A673 (cell line): ENCODE measurements at regions not wholly inside any gene's neighbourhood (a gene's known extent, or its start where the extent isn't known, plus 50 kb on each side); places are given as distances from the start of the nearest gene placed in this dataset.

Source experiments
- BruUV-seq: library from RNA; stranded (reverse); fragments of 400-500 nt; replicated peaks from 2 replicates; lab custom pipeline; 2021; lab: Mats Ljungman, UMichigan
- CTCF ChIA-PET: fragments of 300-600 bp; sonication (Branson Sonifier 250); formaldehyde crosslinking; loops from one replicate; lab custom pipeline; 2022; ENCODE audit warnings: antibody characterized with exemption; lab: Charles Lee
- POLR2A ChIA-PET: fragments of 300-600 bp; sonication (Branson Sonifier 250); formaldehyde crosslinking; loops from one replicate; lab custom pipeline; 2022; ENCODE audit warnings: antibody characterized with exemption; ENCODE audit not compliant: low non-redundant PET; lab: Charles Lee
- DNase-seq: peaks from one replicate; pipeline ENCODE4 v3.0.0-alpha.2; 2015; ENCODE audit warnings: low spot score
- H3K27ac ChIP-seq: fragments of 200-600 bp; sonication (generic); 2 replicates; pipeline ENCODE4 v1.5.1; 2016; ENCODE audit warnings: mixed run types, low read depth, mild to moderate bottlenecking, mixed read lengths, antibody characterized with exemption, low read length; ENCODE audit not compliant: poor library complexity, severe bottlenecking
- H3K27me3 ChIP-seq: fragments of 200-600 bp; sonication (generic); replicated peaks from 2 replicates; pipeline ENCODE4 v1.6.1; 2017; ENCODE audit warnings: mixed run types, low read depth, mild to moderate bottlenecking, mixed read lengths, antibody characterized with exemption, low read length; ENCODE audit not compliant: insufficient read depth, poor library complexity
- H3K36me3 ChIP-seq: fragments of 200-600 bp; sonication (generic); 2 replicates; pipeline ENCODE4 v1.6.1; 2016; ENCODE audit warnings: mixed run types, mild to moderate bottlenecking, mixed read lengths, antibody characterized with exemption, low read length; ENCODE audit not compliant: insufficient read depth, poor library complexity, severe bottlenecking
- H3K4me1 ChIP-seq: fragments of 200-600 bp; sonication (generic); 2 replicates; pipeline ENCODE4 v1.6.1; 2017; ENCODE audit warnings: mixed run types, mild to moderate bottlenecking, mixed read lengths, antibody characterized with exemption, low read length; ENCODE audit not compliant: insufficient read depth, poor library complexity, severe bottlenecking
- H3K4me3 ChIP-seq: fragments of 200-600 bp; sonication (generic); 2 replicates; pipeline ENCODE4 v1.5.1; 2016; ENCODE audit warnings: low read depth, mixed run types, mild to moderate bottlenecking, mixed read lengths, low read length; ENCODE audit not compliant: poor library complexity, severe bottlenecking
- H3K9me3 ChIP-seq: fragments of 200-600 bp; sonication (generic); 2 replicates; pipeline ENCODE4 v1.6.1; 2016; ENCODE audit warnings: mixed run types, low read depth, mild to moderate bottlenecking, mixed read lengths, antibody characterized with exemption, low read length; ENCODE audit not compliant: poor library complexity, severe bottlenecking
- EZH2 ChIP-seq: fragments of 200-600 bp; sonication (generic); IDR thresholded peaks from 2 replicates; pipeline ENCODE4 v1.6.1; 2017; ENCODE audit warnings: borderline replicate concordance, low read depth, mild to moderate bottlenecking, mixed read lengths, antibody characterized with exemption, low read length; ENCODE audit not compliant: poor library complexity, severe bottlenecking
- intact Hi-C: fragments of 100-400 bp; cut with micrococcal nuclease; formaldehyde crosslinking; loops from one replicate; pipeline ENCODE4 v1.10.0; 2022; ENCODE audit not compliant: unreplicated experiment
- TF ChIP-seq, protein P1 (sequence below): fragments of 300-800, 200-600 bp; sonication (generic); conservative IDR thresholded peaks from 2 replicates; pipeline ENCODE4 v1.5.1; 2017; ENCODE audit warnings: low read depth, mild to moderate bottlenecking, antibody characterized with exemption, low read length, moderate library complexity, mixed read lengths

DNA sequence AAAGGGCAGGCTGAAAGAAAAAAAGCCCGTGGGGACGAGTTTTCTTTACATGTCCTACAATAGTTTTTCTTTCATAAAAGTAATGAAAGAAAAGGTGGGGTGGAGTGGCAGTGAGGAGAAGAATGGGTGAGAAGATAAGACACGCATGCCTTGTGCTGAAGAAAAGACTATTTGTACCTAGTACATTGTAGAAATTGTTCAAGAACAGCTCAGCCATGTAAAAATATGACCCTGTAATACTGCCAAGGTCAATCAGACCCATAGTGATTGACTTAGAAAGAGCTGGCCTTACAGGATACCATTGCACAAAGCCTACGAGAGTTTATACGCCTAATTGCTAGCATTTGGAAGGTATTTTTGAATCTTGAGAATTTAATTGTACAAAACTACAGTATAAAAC is 126.0 kb upstream of the NRIP1 start:
- POLR2A ChIA-PET: no interaction called here
- no peaks in the 10 kb centered on the region for H3K27me3 ChIP-seq
- TF ChIP-seq, protein P1, sequence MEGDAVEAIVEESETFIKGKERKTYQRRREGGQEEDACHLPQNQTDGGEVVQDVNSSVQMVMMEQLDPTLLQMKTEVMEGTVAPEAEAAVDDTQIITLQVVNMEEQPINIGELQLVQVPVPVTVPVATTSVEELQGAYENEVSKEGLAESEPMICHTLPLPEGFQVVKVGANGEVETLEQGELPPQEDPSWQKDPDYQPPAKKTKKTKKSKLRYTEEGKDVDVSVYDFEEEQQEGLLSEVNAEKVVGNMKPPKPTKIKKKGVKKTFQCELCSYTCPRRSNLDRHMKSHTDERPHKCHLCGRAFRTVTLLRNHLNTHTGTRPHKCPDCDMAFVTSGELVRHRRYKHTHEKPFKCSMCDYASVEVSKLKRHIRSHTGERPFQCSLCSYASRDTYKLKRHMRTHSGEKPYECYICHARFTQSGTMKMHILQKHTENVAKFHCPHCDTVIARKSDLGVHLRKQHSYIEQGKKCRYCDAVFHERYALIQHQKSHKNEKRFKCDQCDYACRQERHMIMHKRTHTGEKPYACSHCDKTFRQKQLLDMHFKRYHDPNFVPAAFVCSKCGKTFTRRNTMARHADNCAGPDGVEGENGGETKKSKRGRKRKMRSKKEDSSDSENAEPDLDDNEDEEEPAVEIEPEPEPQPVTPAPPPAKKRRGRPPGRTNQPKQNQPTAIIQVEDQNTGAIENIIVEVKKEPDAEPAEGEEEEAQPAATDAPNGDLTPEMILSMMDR: no peak
- no peak for TF ChIP-seq EZH2
- H3K4me3 ChIP-seq: no peak overlapping the region
- H3K9me3 ChIP-seq: no peaks in the 10 kb centered on the region
- H3K4me1 ChIP-seq: no peaks in the 10 kb centered on the region
- CTCF ChIA-PET: no interaction called here
- DNase-seq: no peak
- H3K27ac ChIP-seq: no peak overlapping the region
- no TSS peak for BruUV-seq
- intact Hi-C loops: no loop called here
- H3K36me3 ChIP-seq: no peaks in the 10 kb centered on the region

DNA sequence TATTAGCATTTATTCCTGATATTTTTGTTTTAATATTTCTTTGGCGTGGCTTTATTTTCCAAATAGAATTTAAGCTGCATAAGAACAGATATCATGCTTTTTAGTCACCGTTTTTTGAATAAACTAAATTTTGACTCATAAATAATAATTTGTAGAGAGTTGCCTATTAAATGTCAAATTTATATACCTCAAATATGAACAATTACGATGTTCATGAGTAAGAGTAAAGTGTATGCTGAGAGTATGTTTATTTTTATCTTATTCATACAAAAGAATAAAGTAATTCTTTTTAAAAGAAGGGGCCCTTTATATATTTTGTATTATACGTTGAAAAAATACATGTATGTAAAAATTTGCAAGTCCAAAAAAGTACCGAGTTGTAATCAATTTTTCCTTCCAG is 126.5 kb upstream of the NRIP1 start:
- Histone ChIP-seq H3K27me3 (no peaks in the 10 kb centered on the region), H3K36me3 (no peaks in the 10 kb centered on the region), H3K27ac (no peak overlapping the region), H3K4me1 (no peaks in the 10 kb centered on the region), H3K4me3 (no peak overlapping the region), H3K9me3 (no peaks in the 10 kb centered on the region)
- no peak for DNase-seq
- ChIA-PET CTCF (no interaction called here), POLR2A (no interaction called here)
- no TSS peak for BruUV-seq
- no peak for TF ChIP-seq EZH2
- TF ChIP-seq, protein P1: no peak
- intact Hi-C loops: no loop called here

DNA sequence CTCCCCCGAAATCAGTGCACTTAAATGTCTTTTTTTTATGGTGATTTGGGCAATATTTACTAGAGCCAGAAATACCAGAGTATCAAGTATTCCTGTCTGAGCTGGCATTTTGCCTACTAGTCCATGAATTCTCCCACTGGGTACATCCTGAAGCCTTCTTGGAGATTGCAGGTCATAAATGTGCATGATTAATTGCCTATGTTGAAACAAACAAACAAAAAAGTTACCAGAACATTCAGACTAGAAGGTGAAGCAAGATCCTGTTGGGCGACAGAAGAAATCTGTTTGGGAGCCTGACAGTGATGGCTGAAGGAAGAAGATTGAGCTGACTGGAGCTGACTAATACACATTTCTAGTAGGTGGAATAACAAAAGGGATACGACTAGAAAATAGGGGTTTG is 127.4 kb upstream of the NRIP1 start:
- no TSS peak for BruUV-seq
- Histone ChIP-seq H3K4me1 (no peaks in the 10 kb centered on the region), H3K4me3 (no peak overlapping the region), H3K36me3 (no peaks in the 10 kb centered on the region), H3K27me3 (no peaks in the 10 kb centered on the region), H3K27ac (no peak overlapping the region), H3K9me3 (no peaks in the 10 kb centered on the region)
- TF ChIP-seq, protein P1: no peak
- no peak for TF ChIP-seq EZH2
- intact Hi-C loops: no loop called here
- POLR2A ChIA-PET: no interaction called here
- peak; percentile 2 for DNase-seq
- CTCF ChIA-PET: no interaction called here
